Esophagus muscularis mucosa (tissue), 3 donors: ENCODE measurements at regions not wholly inside any gene's neighbourhood (a gene's known extent, or its start where the extent isn't known, plus 50 kb on each side); places are given as distances from the start of the nearest gene placed in this dataset.

Experiments
- CTCF ChIP-seq, 3 experiments: fragments of 200-600 bp in 2 of 3; fragments of 450-650 bp in 1 of 3; sonication (generic) in 2 of 3; IDR thresholded peaks; one replicate each; pipeline ENCODE4 v1.5.1; 2017 to 2019; ENCODE audit warnings: antibody characterized with exemption in 3 of 3, mild to moderate bottlenecking in 2 of 3, moderate library complexity in 1 of 3
- EP300 ChIP-seq: sonication (generic); formaldehyde crosslinking; IDR thresholded peaks from one replicate; pipeline ENCODE4 v1.6.1; 2017; ENCODE audit warnings: antibody characterized with exemption

GRCh38 chr3:69568458-69568857, 170.8 kb upstream of the MITF start:
- TF ChIP-seq CTCF (IDR thresholded peaks at IDR 0.05) (no peak), EP300 (no peak)
